Keratinocyte (primary cell): ENCODE measurements at regions not wholly inside any gene's neighbourhood (a gene's known extent, or its start where the extent isn't known, plus 50 kb on each side); places are given as distances from the start of the nearest gene placed in this dataset.
"Not testable (repeated sequence)": the region's sequence is repeated elsewhere in the genome, so short reads cannot be mapped to it uniquely, and the experiment has no call there.

ENCODE experiments used
- CTCF ChIP-seq, 3 experiments: IDR thresholded peaks in 1 of 3; conservative IDR thresholded peaks in 1 of 3; optimal IDR thresholded peaks in 1 of 3; 2 replicates in 2 of 3; 3 replicates in 1 of 3; pipeline versions ENCODE3 to v1.5.1; 2011; ENCODE audit warnings: low read length in 3 of 3, mild to moderate bottlenecking in 3 of 3, moderate library complexity in 2 of 3, control low read depth in 1 of 3, inconsistent platforms in 1 of 3; ENCODE audit not compliant: insufficient read depth in 2 of 3; ENCODE audit errors: extremely low read depth in 1 of 3
- EZH2 ChIP-seq: IDR thresholded peaks from one replicate; pipeline ENCODE4 v1.6.1; 2012; ENCODE audit warnings: inconsistent platforms, mild to moderate bottlenecking, low read length, moderate library complexity

GRCh38 chr17:33959098-33959497 is 296.0 kb upstream of the CCL2 start:
- TF ChIP-seq CTCF (optimal IDR thresholded peaks at IDR 0.05 in 1 of 3, IDR thresholded peaks at IDR 0.05 in 1 of 3, conservative IDR thresholded peaks at IDR 0.05 in 1 of 3; ENCODE audit: extremely low read depth in 1 of 3, insufficient read depth in 2 of 3, low read length in 3 of 3); EZH2: not testable (repeated sequence)
